ENCODE measurements at regions not wholly inside any gene's neighbourhood (a gene's known extent, or its start where the extent isn't known, plus 50 kb on each side); places are given as distances from the start of the nearest gene placed in this dataset.

DNA sequence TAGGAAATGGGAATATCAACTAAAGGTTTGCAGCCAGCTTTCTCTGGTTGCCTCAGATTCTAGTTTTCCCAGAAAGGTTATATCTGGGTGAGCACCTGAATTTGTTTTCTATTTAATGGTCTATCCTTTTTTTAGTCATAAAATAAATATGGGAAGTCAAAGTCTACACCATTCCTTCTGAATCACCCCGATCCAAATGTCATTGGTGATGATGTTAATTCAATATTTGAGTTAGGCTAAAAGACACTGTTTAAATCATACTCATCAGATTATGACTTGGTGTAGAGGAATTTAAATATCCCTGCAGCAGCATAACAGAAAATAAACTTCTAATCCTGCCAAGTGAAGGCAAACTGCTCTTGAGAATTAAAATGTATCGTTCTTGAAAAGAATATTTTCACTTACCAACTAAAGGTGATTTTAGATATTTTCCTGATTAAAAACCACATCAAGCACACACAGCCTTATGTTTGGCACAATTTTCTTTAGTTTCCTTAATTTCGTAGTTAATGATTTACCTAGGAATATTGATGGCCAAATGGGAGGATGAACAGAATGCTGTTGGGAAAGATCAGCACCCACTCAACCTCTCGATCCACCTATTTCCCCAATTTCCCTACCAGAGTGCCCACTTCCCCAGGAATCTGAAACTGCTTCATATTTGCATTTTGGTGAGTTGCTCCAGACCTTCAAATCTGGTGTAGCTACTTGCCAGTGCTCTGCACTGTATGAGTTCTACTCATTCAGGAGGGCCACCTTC lies 103.1 kb upstream of the TSLP start:
- H3K4me3 ChIP-seq (ENCODE audit: low read depth, low read length, poor library complexity, severe bottlenecking) = no peak overlapping the region

DNA sequence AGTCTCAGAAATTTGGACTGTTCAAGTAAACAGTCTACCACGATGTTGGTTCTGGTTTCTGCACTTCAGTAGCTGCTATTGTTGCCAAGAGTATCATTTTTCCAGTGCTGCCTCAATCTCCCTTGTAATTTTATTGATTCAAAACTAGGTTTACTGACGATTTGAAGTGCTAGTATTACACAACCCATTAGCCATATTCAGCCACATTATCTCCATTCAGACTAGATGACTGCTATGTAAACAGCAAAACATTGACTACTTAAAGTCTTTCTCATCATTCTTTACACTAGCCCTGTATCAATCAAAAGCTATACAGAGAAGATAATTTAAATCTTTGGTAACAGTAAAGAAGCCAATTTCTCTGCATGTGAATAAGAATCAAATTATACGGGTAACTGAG lies 102.0 kb upstream of the TSLP start:
- Histone ChIP-seq H3K4me2 (ENCODE audit: low read length) (no peak overlapping the region), H3K4me1 (ENCODE audit: insufficient read depth, low read length, severe bottlenecking) (no peaks in the 10 kb centered on the region), H3K9me2 (ENCODE audit: low read depth, low read length) (no peaks in the 10 kb centered on the region), H3K9me3 (ENCODE audit: low read length) (no peaks in the 10 kb centered on the region), H3K4me3 (ENCODE audit: low read depth, low read length, poor library complexity, severe bottlenecking) (no peak overlapping the region), H3K27ac (ENCODE audit: low read depth, low read length, poor library complexity, severe bottlenecking) (no peak overlapping the region), H2AFZ (ENCODE audit: low read length) (no peak overlapping the region), H3K9ac (ENCODE audit: low read length) (no peak overlapping the region), H3F3A (ENCODE audit: insufficient read depth, low read length) (no peaks in the 10 kb centered on the region), H3K36me3 (ENCODE audit: insufficient read depth, low read length) (no peaks in the 10 kb centered on the region), H3K27me3 (ENCODE audit: insufficient read depth, low read length) (no peaks in the 10 kb centered on the region), H3K79me2 (ENCODE audit: insufficient read depth, low read length) (no peaks in the 10 kb centered on the region), H4K20me1 (ENCODE audit: insufficient read depth, low read length) (no peaks in the 10 kb centered on the region)
- TF ChIP-seq, protein P1, sequence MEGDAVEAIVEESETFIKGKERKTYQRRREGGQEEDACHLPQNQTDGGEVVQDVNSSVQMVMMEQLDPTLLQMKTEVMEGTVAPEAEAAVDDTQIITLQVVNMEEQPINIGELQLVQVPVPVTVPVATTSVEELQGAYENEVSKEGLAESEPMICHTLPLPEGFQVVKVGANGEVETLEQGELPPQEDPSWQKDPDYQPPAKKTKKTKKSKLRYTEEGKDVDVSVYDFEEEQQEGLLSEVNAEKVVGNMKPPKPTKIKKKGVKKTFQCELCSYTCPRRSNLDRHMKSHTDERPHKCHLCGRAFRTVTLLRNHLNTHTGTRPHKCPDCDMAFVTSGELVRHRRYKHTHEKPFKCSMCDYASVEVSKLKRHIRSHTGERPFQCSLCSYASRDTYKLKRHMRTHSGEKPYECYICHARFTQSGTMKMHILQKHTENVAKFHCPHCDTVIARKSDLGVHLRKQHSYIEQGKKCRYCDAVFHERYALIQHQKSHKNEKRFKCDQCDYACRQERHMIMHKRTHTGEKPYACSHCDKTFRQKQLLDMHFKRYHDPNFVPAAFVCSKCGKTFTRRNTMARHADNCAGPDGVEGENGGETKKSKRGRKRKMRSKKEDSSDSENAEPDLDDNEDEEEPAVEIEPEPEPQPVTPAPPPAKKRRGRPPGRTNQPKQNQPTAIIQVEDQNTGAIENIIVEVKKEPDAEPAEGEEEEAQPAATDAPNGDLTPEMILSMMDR (IDR thresholded peaks at IDR 0.05; ENCODE audit: low read length) = no peak
- no peak for TF ChIP-seq EZH2 (IDR thresholded peaks at IDR 0.05; ENCODE audit: borderline replicate concordance, low read length)

More for the DNA sequence above, 103.1 kb upstream of the TSLP start:
- Histone ChIP-seq H3K79me2 (ENCODE audit: insufficient read depth, low read length) (no peaks in the 10 kb centered on the region), H4K20me1 (ENCODE audit: insufficient read depth, low read length) (no peaks in the 10 kb centered on the region), H3K9me2 (ENCODE audit: low read depth, low read length) (no peaks in the 10 kb centered on the region), H3K9me3 (ENCODE audit: low read length) (no peaks in the 10 kb centered on the region), H3K4me1 (ENCODE audit: insufficient read depth, low read length, severe bottlenecking) (no peaks in the 10 kb centered on the region), H3K4me2 (ENCODE audit: low read length) (no peak overlapping the region), H3K27ac (ENCODE audit: low read depth, low read length, poor library complexity, severe bottlenecking) (no peak overlapping the region), H3K9ac (ENCODE audit: low read length) (no peak overlapping the region), H3K27me3 (ENCODE audit: insufficient read depth, low read length) (no peaks in the 10 kb centered on the region), H2AFZ (ENCODE audit: low read length) (no peak overlapping the region), H3F3A (ENCODE audit: insufficient read depth, low read length) (no peaks in the 10 kb centered on the region), H3K36me3 (ENCODE audit: insufficient read depth, low read length) (no peaks in the 10 kb centered on the region)
- TF ChIP-seq, protein P1 (IDR thresholded peaks at IDR 0.05; ENCODE audit: low read length) = no peak
- no peak for TF ChIP-seq EZH2 (IDR thresholded peaks at IDR 0.05; ENCODE audit: borderline replicate concordance, low read length)

DNA sequence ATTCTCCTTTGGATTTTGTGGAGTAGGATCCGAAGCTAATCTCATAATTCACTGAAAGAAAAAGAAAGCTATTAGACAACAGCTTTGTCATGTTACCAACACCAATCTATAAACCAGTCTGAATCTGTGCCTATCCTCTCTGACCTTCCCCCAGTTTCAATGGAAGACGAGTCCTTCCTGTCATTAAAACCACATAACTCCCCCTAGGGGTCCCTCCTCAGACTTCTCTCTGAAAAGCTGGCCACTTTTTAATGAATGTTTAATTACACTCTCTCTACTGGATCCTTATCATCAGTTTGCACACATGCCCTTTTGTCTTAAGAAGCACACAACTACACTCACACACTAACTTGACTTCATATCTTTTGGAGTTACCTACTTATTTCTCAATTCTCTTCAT lies 98.0 kb upstream of the TSLP start:
- Histone ChIP-seq H3K4me2 (ENCODE audit: low read length) (no peak overlapping the region), H3K9ac (ENCODE audit: low read length) (no peak overlapping the region), H3K27ac (ENCODE audit: low read depth, low read length, poor library complexity, severe bottlenecking) (no peak overlapping the region), H2AFZ (ENCODE audit: low read length) (no peak overlapping the region), H3K9me2 (ENCODE audit: low read depth, low read length) (no peaks in the 10 kb centered on the region), H3K4me1 (ENCODE audit: insufficient read depth, low read length, severe bottlenecking) (no peaks in the 10 kb centered on the region), H3K9me3 (ENCODE audit: low read length) (no peaks in the 10 kb centered on the region), H4K20me1 (ENCODE audit: insufficient read depth, low read length) (no peaks in the 10 kb centered on the region), H3K27me3 (ENCODE audit: insufficient read depth, low read length) (no peaks in the 10 kb centered on the region), H3F3A (ENCODE audit: insufficient read depth, low read length) (no peaks in the 10 kb centered on the region), H3K79me2 (ENCODE audit: insufficient read depth, low read length) (no peaks in the 10 kb centered on the region), H3K4me3 (ENCODE audit: low read depth, low read length, poor library complexity, severe bottlenecking) (no peak overlapping the region), H3K36me3 (ENCODE audit: insufficient read depth, low read length) (no peaks in the 10 kb centered on the region)
- no peak for TF ChIP-seq EZH2 (IDR thresholded peaks at IDR 0.05; ENCODE audit: borderline replicate concordance, low read length)
- TF ChIP-seq, protein P1 (IDR thresholded peaks at IDR 0.05; ENCODE audit: low read length) = peak; percentile 6; the same call in 1 of the 2 replicates
